ENCODE measurements at regions not wholly inside any gene's neighbourhood (a gene's known extent, or its start where the extent isn't known, plus 50 kb on each side); places are given as distances from the start of the nearest gene placed in this dataset.
"Not testable (repeated sequence)": the region's sequence is repeated elsewhere in the genome, so short reads cannot be mapped to it uniquely, and the experiment has no call there.

- no peak for DNase-seq (ENCODE audit: low read depth in 3 of 3)
Measured at GRCh38 chr5:72760259-72760658, 56.2 kb upstream of the TNPO1 start.

GRCh38 chr5:72752909-72753308 is 63.6 kb upstream of the TNPO1 start:
- no peak for DNase-seq (ENCODE audit: low read depth in 3 of 3)

- no peak for DNase-seq (ENCODE audit: low read depth in 3 of 3)
Measured at GRCh38 chr5:72749362-72749997, 67.0 kb upstream of the TNPO1 start.

- DNase-seq (ENCODE audit: low read depth in 3 of 3), result no peak
Measured at GRCh38 chr5:72747826-72748225, 68.6 kb upstream of the TNPO1 start.

- no peak for DNase-seq (ENCODE audit: low read depth in 3 of 3)
Measured at GRCh38 chr5:72746736-72747135, 69.7 kb upstream of the TNPO1 start.

GRCh38 chr5:72744136-72744535 is 72.3 kb upstream of the TNPO1 start:
- no peak for DNase-seq (ENCODE audit: low read depth in 3 of 3)

- no peak for DNase-seq (ENCODE audit: low read depth in 3 of 3)
Measured at GRCh38 chr5:72741805-72742204, 74.7 kb upstream of the TNPO1 start.

- no peak for DNase-seq (ENCODE audit: low read depth in 3 of 3)
Measured at GRCh38 chr5:72733810-72734209, 82.7 kb upstream of the TNPO1 start.

GRCh38 chr5:72723581-72723980 is 92.9 kb upstream of the TNPO1 start:
- DNase-seq (ENCODE audit: low read depth in 3 of 3), result no peak

GRCh38 chr5:72722792-72723452 is 93.5 kb upstream of the TNPO1 start:
- DNase-seq (ENCODE audit: low read depth in 3 of 3), result no peak

GRCh38 chr5:72721844-72722243 is 94.6 kb upstream of the TNPO1 start:
- no peak for DNase-seq (ENCODE audit: low read depth in 3 of 3)

- no peak for DNase-seq (ENCODE audit: low read depth in 3 of 3)
Measured at GRCh38 chr5:72720205-72720604, 96.3 kb upstream of the TNPO1 start.

GRCh38 chr5:72711351-72711750 is 105.1 kb upstream of the TNPO1 start:
- no peak for DNase-seq (ENCODE audit: low read depth in 3 of 3)

GRCh38 chr5:72709341-72709740 is 107.1 kb upstream of the TNPO1 start:
- no peak for DNase-seq (ENCODE audit: low read depth in 3 of 3)

GRCh38 chr5:72705178-72705577 is 111.3 kb upstream of the TNPO1 start:
- DNase-seq (ENCODE audit: low read depth in 3 of 3), result no peak

- DNase-seq (ENCODE audit: low read depth in 3 of 3), result no peak
Measured at GRCh38 chr5:72703876-72704275, 112.6 kb upstream of the TNPO1 start.

- DNase-seq (ENCODE audit: low read depth in 3 of 3), result no peak
Measured at GRCh38 chr5:72702881-72703434, 113.5 kb upstream of the TNPO1 start.

GRCh38 chr5:72702105-72702504 is 114.4 kb upstream of the TNPO1 start:
- not testable (repeated sequence) for DNase-seq (ENCODE audit: low read depth in 3 of 3)

GRCh38 chr5:72698481-72698880 is 118.0 kb upstream of the TNPO1 start:
- DNase-seq (ENCODE audit: low read depth in 3 of 3), result no peak

- no peak for DNase-seq (ENCODE audit: low read depth in 3 of 3)
Measured at GRCh38 chr5:72697622-72698021, 118.8 kb upstream of the TNPO1 start.

- no peak for DNase-seq (ENCODE audit: low read depth in 3 of 3)
Measured at GRCh38 chr5:72695659-72696058, 120.8 kb upstream of the TNPO1 start.

GRCh38 chr5:72694856-72695255 is 121.6 kb upstream of the TNPO1 start:
- no peak for DNase-seq (ENCODE audit: low read depth in 3 of 3)

GRCh38 chr5:72693546-72694205 is 122.8 kb upstream of the TNPO1 start:
- no peak for DNase-seq (ENCODE audit: low read depth in 3 of 3)
